NCI-H1105 (cell line): ENCODE measurements at regions not wholly inside any gene's neighbourhood (a gene's known extent, or its start where the extent isn't known, plus 50 kb on each side); places are given as distances from the start of the nearest gene placed in this dataset.

ENCODE experiments used
- DNase-seq: peaks from one replicate; lab custom pipeline; 2025; lab: John Stamatoyannopoulos, UW

DNA sequence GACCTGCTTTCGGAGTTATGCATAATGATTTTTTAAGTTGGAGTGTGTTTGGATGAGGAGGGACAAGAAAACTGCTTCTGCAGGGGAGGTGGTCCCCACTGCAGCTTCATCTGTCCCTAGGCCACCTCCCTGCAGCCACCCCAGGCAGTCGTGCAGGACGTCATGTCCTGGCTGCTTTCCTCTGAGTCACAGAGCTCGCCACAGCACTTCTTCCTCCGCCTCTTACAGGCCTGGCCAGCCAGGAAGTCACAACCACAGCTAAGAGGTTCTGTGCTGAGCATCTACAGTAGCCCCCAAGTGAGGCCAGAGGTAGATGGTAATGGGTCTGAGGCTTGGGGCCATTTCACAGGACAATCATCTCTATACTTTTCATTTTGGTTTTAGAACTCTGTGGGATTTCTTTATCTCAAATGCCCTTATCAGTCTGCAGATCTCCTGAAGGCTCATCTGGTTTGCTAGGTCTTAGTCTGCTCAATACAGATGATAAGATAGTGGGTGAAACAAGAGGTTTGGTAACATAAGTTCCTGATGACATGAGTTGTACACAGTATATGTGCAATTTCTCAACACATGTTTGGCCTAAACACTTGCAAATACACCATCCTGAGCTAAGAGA, 106.4 kb downstream of the ARF6 start:
- DNase-seq: no peak

DNA sequence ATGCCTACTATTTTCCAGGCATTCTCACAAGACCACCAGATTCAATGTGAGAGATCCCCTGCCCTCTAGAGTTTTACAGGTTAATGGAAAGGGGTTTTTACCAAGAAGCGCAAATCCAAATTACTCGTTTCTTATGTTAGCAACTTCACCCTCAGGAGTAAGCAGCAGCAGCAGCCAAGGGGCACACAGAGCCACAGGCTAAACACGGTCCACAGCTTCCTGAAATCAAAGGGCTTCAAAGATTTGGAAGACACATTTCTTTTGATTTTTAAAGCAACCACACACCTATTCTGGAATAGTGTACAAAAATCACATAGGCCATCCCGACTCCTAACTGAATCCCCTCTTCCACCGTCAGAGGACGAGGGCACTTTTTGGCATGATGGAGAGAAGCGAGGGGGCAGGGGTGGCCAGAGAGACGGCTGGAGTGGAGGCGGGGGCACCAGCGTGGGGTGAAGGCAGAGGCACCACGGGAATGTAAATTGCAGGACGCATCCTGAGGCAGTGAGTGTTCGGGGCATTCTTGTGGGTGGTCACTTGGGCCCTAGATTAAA, 107.0 kb downstream of the ARF6 start:
- no peak for DNase-seq

DNA sequence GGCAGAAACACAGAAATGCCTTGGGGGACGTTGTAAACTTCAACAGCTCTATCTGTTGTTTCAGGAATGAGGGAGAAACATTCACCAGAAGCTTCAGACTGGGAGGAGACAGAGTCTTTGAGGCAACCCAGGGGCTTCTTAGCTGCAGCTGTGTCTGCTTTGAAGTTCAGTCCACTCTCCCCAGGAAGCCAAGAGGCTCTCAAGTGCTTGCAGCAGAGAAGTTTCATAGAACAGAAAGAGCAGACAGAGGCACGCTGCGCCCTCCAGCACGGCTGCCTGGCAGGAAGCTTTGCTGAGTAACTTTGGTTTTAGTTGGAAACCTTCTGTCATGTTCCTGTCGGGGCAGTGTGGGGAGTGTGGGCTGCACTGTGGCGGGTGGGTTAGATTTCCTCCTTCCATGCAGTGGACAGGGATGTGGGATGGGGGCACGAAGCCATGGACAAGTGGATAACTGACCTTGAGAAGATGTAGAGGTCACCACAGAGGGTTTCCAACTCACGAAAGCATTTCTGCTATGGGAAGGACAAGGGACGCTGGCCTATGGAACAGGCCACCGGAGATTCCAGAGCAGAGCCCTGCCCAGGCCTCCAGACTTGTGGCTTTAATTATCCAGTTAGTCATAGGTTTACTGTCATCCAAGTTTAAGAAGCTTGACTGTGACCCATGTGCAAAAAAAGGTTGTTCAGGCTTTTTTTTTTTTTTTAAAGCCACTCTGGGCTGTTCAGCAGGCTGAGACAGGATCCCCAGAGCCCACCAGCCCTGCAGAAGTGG, 107.7 kb downstream of the ARF6 start:
- DNase-seq: no peak

DNA sequence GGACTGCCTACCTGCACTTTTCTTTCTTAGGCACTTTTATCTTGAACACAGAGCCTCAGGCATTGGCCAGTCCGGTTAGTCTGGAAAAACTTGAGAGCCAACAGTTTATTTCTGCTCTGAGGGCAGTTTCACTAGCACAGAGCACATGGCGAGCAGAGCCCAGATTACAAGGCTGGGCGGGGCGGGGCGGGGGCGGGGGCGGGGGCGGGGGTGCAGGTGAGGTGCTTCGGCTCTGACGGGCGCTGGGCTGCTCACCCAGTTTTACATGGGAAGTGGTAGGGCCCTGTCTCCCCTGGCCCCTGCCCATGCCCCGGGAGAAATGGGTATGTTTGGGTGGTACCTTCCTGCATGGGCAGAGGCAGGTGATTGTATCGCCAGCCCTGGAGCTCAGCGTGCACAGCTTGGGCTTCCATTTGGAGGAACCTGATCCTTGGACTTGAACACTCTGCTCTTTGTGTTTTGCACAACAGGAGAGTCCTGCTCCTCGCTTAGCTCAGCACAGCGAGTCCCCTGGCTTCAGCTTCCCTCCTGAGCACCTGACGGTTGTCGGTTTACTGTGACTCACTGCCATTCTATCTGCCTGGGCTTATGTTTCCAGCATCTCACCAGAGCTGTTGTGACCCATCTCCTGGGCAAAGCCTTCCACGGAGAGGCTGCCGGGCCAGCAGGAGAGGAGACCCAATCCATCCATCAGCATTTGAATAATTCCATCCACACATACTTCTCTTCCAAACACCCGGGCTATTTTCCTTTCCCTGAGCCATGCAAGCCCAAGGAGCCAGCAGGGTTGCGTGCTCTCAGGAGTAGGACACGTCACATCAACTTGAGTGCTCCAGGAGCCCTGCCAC, 108.5 kb downstream of the ARF6 start:
- DNase-seq: no peak

DNA sequence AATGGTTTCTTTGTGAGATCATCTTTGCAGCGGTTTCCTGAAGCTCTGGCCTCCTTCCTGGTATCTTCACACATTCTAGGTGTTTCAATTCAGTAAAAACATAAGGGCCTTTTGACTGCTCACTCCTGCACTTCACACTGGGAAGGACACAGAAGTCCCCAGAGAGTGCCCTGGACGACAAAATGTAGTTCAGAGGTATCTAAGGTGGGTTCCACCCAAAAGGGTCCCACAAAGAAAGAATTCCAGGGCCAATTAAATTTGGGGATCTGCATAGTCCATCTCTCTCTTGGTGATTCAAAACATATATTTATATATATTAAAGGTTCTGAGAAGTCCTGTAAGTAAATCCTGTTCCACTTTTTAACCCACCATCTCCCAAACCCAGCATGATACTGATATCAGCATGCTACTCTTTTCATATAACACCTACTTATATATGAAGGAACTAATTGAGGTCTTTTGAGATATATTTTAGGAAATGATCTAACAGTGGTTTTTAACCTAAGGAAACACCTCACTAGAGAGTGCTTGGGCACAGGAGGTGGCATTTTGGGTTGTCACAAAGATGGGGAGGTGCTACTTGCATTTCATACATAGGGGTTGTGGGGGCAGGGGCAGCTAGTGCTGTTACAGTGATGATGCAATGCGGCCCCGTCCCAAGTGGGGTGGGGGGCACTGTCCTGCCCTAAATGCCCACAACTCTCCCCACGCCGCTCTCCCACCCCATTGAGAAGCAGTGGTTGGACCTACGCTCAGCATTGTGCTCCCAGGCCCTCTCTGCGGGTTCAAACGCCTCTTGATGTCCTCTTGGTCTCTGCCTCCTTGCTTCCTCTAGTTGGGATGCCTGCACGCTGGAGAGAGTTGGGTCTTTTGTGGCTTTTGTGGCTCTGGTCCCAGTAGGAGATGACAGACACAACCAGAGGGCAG, 109.4 kb downstream of the ARF6 start:
- DNase-seq: no peak

DNA sequence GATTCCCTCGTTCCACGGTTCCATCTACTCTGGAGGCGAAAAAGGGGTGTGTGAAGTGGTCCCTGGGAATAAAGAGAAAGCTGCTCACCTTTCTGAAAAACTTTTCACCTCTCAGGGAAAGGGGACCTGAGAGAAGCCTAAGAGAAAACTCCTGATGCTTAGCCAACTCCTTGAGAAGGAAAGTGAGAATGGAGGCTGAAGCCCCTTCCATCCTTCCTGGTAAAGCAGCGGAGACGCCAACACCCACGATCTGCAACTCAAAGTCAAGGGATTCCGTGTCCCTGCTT, 110.0 kb downstream of the ARF6 start:
- no peak for DNase-seq

DNA sequence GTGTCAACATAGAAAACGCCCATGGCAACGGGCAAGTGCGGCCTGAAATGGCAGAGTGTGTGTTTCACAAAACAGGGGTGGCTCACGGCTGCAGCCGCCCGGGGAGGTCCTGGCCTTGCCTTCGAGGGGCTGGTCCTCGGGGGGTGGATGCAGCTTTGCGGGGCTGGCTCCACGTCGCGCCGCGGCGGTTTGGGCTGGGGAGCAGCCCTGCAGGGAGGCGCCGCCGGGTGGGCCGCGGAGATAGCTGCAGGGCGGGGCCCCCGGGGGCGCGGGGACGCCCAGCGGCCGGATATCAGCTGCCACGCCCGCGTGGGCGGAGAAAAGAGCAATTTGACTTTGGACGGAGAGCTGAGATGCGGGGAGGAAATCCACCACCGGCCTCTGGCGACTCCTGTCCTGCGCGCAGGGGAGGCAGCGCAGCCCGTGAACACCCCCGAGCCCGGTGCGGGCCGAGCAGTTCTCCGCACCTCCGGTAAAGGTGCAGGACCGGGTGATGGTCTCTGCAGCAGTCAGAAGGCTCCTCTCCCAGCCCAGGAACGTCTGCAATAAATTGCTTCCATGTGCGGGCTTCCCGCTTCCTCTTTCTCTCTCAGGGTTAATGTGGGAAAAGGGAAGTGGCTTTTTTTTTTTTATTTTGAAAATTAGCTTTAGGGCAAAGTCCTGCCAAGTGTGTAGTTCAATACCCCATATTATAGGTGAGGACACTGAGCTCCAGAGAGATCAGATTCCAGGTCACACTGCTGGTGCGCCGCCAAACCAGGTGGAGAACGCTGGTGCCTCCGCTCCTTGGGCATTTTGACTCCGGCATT, 110.5 kb downstream of the ARF6 start:
- DNase-seq: peak; percentile 60

DNA sequence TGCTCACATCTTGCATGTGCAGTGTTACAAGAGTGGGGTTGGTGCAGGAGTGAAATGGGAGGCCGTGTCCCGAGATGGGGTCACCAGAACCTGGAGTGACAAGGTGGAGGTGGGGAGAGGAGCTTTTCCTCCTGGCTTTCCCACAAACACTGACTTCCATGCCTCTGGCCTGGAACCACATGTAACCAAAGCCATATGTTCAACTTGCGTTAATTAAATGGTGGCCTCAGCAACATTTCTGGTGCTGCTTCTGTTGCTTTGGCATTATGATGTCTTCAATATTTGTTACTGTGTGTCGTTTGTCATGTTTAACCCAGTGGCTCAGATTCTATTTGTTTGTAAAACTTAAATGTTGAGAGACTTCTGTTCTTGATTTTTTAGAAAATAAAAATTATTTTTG, 110.2 kb downstream of the VCPKMT start:
- no peak for DNase-seq

DNA sequence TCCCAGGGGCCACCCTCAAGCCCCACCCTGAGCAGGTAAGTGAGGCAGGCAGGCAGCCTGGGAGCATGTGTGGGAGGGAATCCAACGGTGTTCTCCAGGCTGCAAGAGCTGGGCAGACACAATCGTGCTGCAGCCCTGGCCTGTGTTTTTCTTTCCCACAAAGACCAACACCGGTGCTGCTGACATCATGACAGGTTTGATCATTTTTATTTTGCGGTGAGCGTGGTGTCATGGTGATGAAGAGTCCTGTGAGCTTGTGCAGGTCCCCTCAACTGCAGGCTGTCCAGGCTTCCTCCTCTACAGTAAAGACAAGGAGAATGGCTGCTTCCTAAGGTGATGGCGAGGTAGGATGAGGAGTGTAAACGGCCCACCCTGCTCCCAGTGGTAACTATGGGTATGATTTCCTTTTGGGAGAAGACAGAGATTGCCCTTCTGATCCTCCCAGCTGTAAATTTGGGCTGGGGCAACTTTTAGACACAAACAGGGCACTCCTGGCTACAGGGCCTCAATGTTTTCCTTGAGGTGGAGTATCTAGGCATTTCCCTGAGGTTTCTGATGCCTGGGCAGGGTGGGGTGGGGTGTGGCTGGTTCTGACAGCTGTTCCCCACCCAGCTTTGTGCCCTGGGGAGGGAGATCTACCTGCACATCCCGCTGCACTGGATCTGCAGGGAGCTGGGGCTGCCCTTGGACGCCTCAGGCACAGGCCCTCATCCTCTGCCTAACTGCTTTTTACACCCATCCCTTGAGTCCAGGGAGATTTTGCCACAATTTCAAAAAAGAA, 109.1 kb downstream of the VCPKMT start:
- no peak for DNase-seq

DNA sequence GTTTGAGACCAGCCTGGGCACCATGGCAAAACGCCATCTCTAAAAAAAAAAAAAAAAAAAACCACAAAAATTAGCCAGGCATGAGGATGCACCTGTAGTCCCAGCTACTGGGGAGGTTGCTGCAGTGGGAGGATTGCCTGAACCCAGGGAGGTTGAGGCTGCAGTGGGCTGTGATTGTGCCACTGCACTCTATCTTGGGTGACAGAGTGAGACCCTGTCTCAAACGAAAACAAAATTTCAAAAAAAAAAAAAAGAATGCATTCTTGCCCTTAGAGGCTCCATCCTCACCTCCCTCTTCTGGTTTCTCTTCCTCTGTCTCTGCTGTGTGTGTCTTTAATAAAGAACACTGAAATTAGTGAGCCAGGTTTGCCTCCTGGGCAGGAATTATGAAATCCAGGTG, 107.8 kb downstream of the VCPKMT start:
- no peak for DNase-seq

DNA sequence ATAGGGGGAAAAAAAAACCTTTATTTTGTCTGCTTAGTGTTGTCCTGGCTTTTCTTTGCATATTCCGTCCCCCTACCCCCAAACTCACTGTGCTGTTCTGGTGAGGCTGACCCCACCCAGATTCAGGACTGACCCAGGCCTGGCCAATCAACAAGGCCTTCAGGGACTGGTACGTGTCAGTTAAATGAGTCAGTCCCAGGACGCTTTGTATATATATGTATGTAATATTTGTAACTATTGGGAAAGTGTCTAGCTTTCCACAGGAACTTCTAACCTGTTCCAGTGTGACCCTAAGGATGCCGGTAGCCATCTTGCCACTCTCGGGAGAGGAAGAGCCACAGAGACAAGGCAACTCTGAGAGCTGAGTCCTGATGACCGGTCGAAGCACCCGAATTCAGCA, 107.4 kb downstream of the VCPKMT start:
- DNase-seq: no peak

DNA sequence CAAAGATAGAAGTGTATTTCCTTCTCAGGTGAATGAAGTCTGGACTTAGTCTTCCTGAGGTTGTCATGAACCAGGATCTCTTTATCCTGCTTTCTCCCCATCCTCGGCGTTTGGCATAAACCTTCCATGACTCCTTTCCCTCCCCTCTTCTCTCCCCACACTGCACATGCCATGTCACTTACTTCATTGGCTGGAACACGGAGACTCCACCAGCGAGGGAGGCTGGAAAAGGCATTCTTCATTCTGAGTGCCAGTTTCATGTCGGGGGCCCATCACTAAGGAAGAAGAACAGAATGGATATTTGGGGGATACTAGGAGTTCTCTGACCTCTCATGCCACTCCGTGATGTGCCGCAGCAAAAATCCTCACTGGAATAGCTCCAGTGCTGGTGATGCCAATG, 105.6 kb downstream of the VCPKMT start:
- DNase-seq: no peak

DNA sequence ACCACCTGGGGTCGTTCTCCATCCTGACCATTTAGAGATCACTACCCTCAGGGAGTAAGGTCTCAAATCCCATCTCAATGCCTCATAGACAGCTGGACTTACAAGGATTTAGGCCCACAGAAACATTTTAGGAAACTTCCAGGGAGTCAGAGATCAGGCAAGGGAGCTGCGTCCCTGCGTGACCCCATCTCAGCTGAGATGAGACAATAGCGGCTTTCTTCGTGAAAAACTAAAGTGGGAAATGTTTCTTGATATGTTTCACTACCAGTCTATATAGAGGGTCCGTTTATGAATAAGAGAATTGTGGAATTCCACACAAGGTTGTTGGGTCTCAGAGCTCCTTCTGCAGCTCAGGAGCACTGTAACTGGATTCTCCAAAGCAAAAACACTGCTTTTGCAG, 105.1 kb downstream of the VCPKMT start:
- DNase-seq: no peak

DNA sequence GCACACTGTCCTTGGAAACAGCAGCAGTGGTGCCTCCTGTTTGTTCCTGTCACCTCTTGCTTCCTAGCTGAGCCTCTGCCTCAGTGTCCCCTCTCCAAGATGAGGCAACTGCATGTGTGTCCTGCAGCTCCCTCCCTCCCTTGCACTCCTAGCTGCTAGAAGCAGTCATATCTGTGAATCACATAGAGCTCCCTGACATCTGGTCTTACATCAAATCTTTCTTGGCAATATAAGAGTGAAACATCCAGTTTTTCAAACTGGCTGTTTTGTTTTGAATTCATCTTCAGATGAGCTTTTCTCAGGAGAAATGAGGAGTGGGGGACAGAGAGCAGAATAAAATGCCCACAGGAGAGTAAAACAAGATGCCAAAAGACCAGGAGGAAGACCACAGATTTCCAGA, 103.7 kb downstream of the VCPKMT start:
- DNase-seq: no peak

DNA sequence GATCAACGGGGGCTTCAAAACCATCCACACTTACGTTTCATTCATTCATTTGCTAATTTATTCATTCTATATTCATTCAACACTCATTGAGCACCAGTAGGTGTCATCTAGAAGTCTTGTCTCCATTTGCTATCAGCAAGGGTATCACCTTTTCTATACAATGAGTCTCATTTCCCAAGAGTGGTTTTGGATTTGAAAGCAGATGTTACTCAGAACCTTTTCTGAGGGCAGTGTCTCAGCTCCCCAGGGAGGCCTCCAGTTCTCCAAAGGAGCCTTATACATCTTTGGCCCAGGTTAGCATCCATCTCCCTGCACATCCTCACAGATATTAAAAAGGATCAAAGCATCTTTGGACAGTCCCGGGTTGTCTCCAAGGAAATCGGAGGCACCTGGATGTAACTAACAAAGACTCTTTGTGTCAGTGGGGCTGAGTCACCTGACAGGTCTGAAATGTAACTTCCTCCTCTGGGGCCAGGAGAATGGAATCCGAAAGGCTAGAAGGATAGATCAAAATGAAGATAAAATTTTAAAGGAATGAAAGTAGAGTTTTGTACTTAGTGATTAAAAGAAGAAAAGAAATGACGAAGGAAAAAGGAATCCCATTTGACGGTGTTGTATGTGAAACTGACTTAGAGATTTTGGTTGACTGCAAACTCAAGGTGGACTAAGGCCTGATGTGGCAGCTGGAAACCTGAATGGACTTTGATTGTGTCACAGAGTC, 103.0 kb downstream of the VCPKMT start:
- no peak for DNase-seq

DNA sequence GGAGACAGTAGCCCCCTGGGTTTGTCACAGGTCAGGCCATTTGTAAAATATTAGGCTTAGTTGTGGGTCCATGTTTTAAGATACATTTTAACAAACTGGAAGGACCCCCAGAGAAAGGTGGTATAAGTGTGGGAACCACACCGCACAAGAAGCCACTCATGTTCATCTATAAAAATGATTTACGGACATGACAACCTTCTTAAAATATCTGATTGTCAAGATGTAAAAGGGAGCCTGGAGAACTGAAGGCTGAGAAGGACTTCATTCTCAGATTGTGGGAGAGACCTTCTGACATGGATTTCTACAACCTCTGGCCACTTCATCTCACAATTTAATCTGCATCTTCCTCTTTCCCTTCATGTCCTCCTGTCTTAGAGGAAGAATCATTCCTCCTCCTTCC, 102.4 kb downstream of the VCPKMT start:
- no peak for DNase-seq

DNA sequence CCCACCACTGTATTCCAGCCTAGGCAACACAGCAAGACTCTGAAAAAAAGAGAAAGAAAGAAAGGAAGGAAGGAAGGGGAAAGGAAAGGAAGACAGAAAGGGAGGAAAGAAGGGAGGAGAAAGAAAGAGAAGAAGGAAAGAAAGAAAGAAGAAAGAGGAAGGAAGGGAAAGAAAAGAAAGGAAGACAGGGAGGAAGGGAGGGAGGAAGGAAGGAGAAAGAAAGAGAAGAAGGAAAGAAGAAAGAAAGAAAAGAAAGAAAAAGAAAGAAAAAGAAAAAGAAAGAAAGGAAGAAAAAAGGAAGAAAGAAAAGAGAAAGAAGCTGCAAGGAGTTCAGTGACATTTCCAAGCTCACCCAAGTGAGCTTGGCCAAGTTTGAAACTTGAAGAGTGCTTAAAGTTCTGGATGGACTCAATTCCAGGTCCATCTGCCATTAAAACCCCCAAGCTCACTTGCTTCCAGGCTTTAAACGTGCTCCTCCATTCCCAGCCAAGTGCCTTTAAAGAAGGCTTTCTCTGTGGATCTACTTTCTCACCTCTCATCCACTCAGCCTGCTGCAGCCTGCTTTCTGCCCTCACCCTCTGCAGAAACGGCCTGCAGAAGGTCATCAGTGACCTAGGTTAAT, 101.5 kb downstream of the VCPKMT start:
- no peak for DNase-seq

DNA sequence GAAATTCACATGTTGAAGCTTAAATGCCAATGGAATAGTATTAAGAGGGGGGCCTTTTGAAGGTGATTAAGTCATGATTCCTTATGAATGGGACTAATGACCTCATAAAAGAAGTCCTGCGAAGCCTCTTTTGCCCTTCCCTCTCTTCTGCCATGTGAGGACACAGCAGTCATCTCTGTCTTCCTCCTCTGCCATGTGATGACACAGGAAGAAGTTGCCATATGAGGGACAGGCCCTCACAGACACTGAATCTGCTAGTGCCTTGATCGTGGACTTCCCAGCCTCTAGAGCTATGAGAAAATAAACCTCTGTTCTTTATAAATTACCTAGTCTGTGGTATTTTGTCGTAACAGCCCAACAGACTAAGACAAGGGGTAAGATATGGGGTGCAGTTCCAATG, 100.7 kb downstream of the VCPKMT start:
- no peak for DNase-seq
